Posterior cingulate gyrus (tissue), 11 donors: ENCODE measurements at regions not wholly inside any gene's neighbourhood (a gene's known extent, or its start where the extent isn't known, plus 50 kb on each side); places are given as distances from the start of the nearest gene placed in this dataset.
"Not testable (repeated sequence)": the region's sequence is repeated elsewhere in the genome, so short reads cannot be mapped to it uniquely, and the experiment has no call there.

Experiments used
- DNase-seq, 10 donors: peaks; one replicate each; pipeline versions ENCODE4 v3.0.0 to v3.0.0-alpha.2; 2020 to 2021; ENCODE audit warnings: mixed read lengths in 3 of 10
- intact Hi-C: fragments of 100-400 bp; cut with DNase I; formaldehyde crosslinking; loops from one replicate; pipeline ENCODE4 v1.15.1; 2023

GRCh38 chr3:21256932-21257331, 494.1 kb downstream of the ZNF385D start:
- no peak for DNase-seq
- intact Hi-C loops = no loop called here

- no peak for DNase-seq
- intact Hi-C loops = no loop called here
These were observed 512.3 kb downstream of the ZNF385D start for GRCh38 chr3:21238661-21239060.

- intact Hi-C loops = no loop called here
These were observed 513.4 kb downstream of the ZNF385D start for GRCh38 chr3:21237638-21238037.

GRCh38 chr3:21235491-21235890, 515.5 kb downstream of the ZNF385D start:
- DNase-seq = no peak
- intact Hi-C loops = no loop called here

More at GRCh38 chr3:21237638-21238037, 513.4 kb downstream of the ZNF385D start:
- DNase-seq = no peak

- no peak for DNase-seq
- intact Hi-C loops = no loop called here
These were observed 516.1 kb downstream of the ZNF385D start for GRCh38 chr3:21234933-21235332.

GRCh38 chr3:21229426-21230135, 521.4 kb downstream of the ZNF385D start:
- intact Hi-C loops = no loop called here
- no peak for DNase-seq

GRCh38 chr3:21226086-21226485, 524.9 kb downstream of the ZNF385D start:
- intact Hi-C loops = no loop called here
- peak in 6 of 10 donors; percentile 8 to 77 (median 41) for DNase-seq

GRCh38 chr3:21220944-21221343, 530.1 kb downstream of the ZNF385D start:
- DNase-seq = no peak

GRCh38 chr3:21216598-21216997, 534.4 kb downstream of the ZNF385D start:
- intact Hi-C loops = no loop called here

More at GRCh38 chr3:21220944-21221343, 530.1 kb downstream of the ZNF385D start:
- intact Hi-C loops = no loop called here

GRCh38 chr3:21204122-21204521, 546.9 kb downstream of the ZNF385D start:
- intact Hi-C loops, DNase-seq: not testable (repeated sequence)

More at GRCh38 chr3:21216598-21216997, 534.4 kb downstream of the ZNF385D start:
- DNase-seq = no peak

- intact Hi-C loops = no loop called here
- DNase-seq = no peak
These were observed 555.8 kb downstream of the ZNF385D start for GRCh38 chr3:21195203-21195602.

GRCh38 chr3:21194036-21194435, 557.0 kb downstream of the ZNF385D start:
- intact Hi-C loops, DNase-seq: not testable (repeated sequence)

GRCh38 chr3:21188459-21188858, 562.6 kb downstream of the ZNF385D start:
- intact Hi-C loops = no loop called here
- no peak for DNase-seq

GRCh38 chr3:21185816-21186314, 565.1 kb downstream of the ZNF385D start:
- intact Hi-C loops = no loop called here
- DNase-seq = no peak

GRCh38 chr3:21174461-21174860, 576.5 kb downstream of the ZNF385D start:
- intact Hi-C loops = no loop called here
- no peak for DNase-seq

- DNase-seq = no peak
- intact Hi-C loops = no loop called here
These were observed 580.0 kb downstream of the ZNF385D start for GRCh38 chr3:21170964-21171363.

- intact Hi-C loops = no loop called here
- DNase-seq = no peak
These were observed 581.1 kb downstream of the ZNF385D start for GRCh38 chr3:21169948-21170347.

- no peak for DNase-seq
- intact Hi-C loops = no loop called here
These were observed 582.5 kb downstream of the ZNF385D start for GRCh38 chr3:21168471-21168870.

GRCh38 chr3:21163956-21164355, 587.1 kb downstream of the ZNF385D start:
- DNase-seq = no peak
- intact Hi-C loops = no loop called here

- no peak for DNase-seq
- intact Hi-C loops = no loop called here
These were observed 591.5 kb downstream of the ZNF385D start for GRCh38 chr3:21159543-21159906.

- DNase-seq = peak in 6 of 10 donors; percentile 9 to 86 (median 46)
- intact Hi-C loops = no loop called here
These were observed 592.0 kb downstream of the ZNF385D start for GRCh38 chr3:21158861-21159542.

GRCh38 chr3:21154911-21155310, 596.1 kb downstream of the ZNF385D start:
- intact Hi-C loops = no loop called here
- DNase-seq = no peak
